ENCODE measurements at regions not wholly inside any gene's neighbourhood (a gene's known extent, or its start where the extent isn't known, plus 50 kb on each side); places are given as distances from the start of the nearest gene placed in this dataset.

DNA sequence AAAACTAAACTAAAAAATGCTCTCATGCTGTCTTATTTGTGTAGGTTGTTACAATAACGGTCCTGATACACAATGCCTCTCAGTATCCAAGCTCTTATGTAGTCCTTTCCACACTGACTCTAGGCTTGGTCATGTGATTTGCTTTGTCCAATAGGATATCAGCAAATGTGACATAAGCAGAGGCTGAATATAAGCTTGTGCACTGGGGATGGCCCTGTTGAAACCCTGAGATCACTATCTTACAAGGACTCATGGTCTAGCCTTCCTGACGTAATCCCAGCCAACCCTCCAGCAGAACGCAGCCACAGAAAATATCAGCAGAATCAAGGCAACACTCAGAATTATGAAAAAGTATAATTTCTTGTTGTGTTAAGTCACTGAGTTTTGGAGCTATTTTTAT is 145.1 kb upstream of the CCN2 start:
- TF ChIP-seq, protein P1, sequence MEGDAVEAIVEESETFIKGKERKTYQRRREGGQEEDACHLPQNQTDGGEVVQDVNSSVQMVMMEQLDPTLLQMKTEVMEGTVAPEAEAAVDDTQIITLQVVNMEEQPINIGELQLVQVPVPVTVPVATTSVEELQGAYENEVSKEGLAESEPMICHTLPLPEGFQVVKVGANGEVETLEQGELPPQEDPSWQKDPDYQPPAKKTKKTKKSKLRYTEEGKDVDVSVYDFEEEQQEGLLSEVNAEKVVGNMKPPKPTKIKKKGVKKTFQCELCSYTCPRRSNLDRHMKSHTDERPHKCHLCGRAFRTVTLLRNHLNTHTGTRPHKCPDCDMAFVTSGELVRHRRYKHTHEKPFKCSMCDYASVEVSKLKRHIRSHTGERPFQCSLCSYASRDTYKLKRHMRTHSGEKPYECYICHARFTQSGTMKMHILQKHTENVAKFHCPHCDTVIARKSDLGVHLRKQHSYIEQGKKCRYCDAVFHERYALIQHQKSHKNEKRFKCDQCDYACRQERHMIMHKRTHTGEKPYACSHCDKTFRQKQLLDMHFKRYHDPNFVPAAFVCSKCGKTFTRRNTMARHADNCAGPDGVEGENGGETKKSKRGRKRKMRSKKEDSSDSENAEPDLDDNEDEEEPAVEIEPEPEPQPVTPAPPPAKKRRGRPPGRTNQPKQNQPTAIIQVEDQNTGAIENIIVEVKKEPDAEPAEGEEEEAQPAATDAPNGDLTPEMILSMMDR (IDR thresholded peaks at IDR 0.05; ENCODE audit: insufficient read depth, low read depth, low read length) = no peak
- TF ChIP-seq EZH2 (IDR thresholded peaks at IDR 0.05; ENCODE audit: insufficient read depth, low read length) = no peak
